HTR-8/SVneo (cell line): ENCODE measurements at regions not wholly inside any gene's neighbourhood (a gene's known extent, or its start where the extent isn't known, plus 50 kb on each side); places are given as distances from the start of the nearest gene placed in this dataset.

Source experiments
- DNase-seq: peaks from one replicate; pipeline ENCODE4 v3.0.0; 2011; ENCODE audit warnings: low spot score, mixed read lengths; ENCODE audit not compliant: insufficient read length
- FAIRE-seq: peaks from 2 replicates; lab custom pipeline; 2011; peaks lifted over from hg19 to GRCh38; lab: Jason Lieb, UNC

GRCh38 chr9:89912605-89912953, 307.8 kb downstream of the GADD45G start:
- FAIRE-seq (no peak), DNase-seq (no peak)

GRCh38 chr9:89915187-89915586, 310.4 kb downstream of the GADD45G start:
- FAIRE-seq (no peak), DNase-seq (no peak)

- no peak for FAIRE-seq
- DNase-seq: no peak
Measured at GRCh38 chr9:89916001-89916597, 311.3 kb downstream of the GADD45G start.

- FAIRE-seq: no peak
Measured at GRCh38 chr9:89917861-89918260, 313.0 kb downstream of the GADD45G start.

GRCh38 chr9:89919171-89919681, 314.4 kb downstream of the GADD45G start:
- FAIRE-seq (no peak), DNase-seq (no peak)

More at GRCh38 chr9:89917861-89918260, 313.0 kb downstream of the GADD45G start:
- no peak for DNase-seq

GRCh38 chr9:89920131-89920530, 315.3 kb downstream of the GADD45G start:
- FAIRE-seq: no peak

GRCh38 chr9:89920951-89921350, 316.1 kb downstream of the GADD45G start:
- DNase-seq (no peak), FAIRE-seq (no peak)

More at GRCh38 chr9:89920131-89920530, 315.3 kb downstream of the GADD45G start:
- no peak for DNase-seq

- no peak for FAIRE-seq
- DNase-seq: no peak
Measured at GRCh38 chr9:89922099-89922498, 317.3 kb downstream of the GADD45G start.

- DNase-seq (no peak), FAIRE-seq (no peak)
Measured at GRCh38 chr9:89923174-89923573, 318.4 kb downstream of the GADD45G start.

- DNase-seq (no peak), FAIRE-seq (no peak)
Measured at GRCh38 chr9:89923961-89924504, 319.2 kb downstream of the GADD45G start.

GRCh38 chr9:89924611-89925010, 319.8 kb downstream of the GADD45G start:
- FAIRE-seq (no peak), DNase-seq (no peak)

- DNase-seq (no peak), FAIRE-seq (no peak)
Measured at GRCh38 chr9:89926167-89926566, 321.4 kb downstream of the GADD45G start.

GRCh38 chr9:89926691-89927220, 321.9 kb downstream of the GADD45G start:
- no peak for DNase-seq
- FAIRE-seq: no peak

GRCh38 chr9:89928106-89928505, 323.3 kb downstream of the GADD45G start:
- DNase-seq: no peak
- FAIRE-seq: no peak

GRCh38 chr9:89928521-89929275, 323.9 kb downstream of the GADD45G start:
- no peak for FAIRE-seq
- DNase-seq: no peak

GRCh38 chr9:89929315-89929672, 324.5 kb downstream of the GADD45G start:
- DNase-seq (no peak), FAIRE-seq (no peak)

GRCh38 chr9:89929673-89930480, 325.1 kb downstream of the GADD45G start:
- FAIRE-seq (no peak), DNase-seq (no peak)

GRCh38 chr9:89933578-89933977, 328.8 kb downstream of the GADD45G start:
- FAIRE-seq: no peak
- DNase-seq: no peak

GRCh38 chr9:89935115-89935514, 330.3 kb downstream of the GADD45G start:
- DNase-seq (no peak), FAIRE-seq (no peak)

- DNase-seq (no peak), FAIRE-seq (no peak)
Measured at GRCh38 chr9:89935801-89936200, 331.0 kb downstream of the GADD45G start.
